ENCODE measurements at regions not wholly inside any gene's neighbourhood (a gene's known extent, or its start where the extent isn't known, plus 50 kb on each side); places are given as distances from the start of the nearest gene placed in this dataset.

GRCh38 chr1:209387969-209388329, 195.6 kb upstream of the CAMK1G start:
- no peak for DNase-seq

GRCh38 chr1:209388358-209388757, 195.2 kb upstream of the CAMK1G start:
- no peak for DNase-seq

GRCh38 chr1:209389258-209389657, 194.3 kb upstream of the CAMK1G start:
- DNase-seq, result no peak

DNA sequence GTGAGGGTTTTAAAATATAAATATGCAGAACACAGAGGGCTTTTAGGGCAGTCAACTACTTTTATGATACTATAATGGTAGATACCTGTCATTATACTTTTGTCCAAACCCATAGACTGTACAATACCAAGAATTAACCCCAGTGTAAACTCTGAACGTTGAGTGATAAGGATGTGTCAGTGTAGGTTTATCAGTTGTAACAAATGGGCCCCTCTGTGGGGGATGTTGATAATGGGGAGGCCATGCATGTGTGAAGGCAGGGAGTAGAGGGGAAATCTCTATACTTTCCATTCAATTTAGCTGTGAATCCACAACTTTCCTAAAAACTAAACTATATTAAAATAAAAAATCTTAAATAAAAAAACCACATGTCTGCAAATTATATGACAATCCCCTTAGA, 193.5 kb upstream of the CAMK1G start:
- no peak for DNase-seq

DNA sequence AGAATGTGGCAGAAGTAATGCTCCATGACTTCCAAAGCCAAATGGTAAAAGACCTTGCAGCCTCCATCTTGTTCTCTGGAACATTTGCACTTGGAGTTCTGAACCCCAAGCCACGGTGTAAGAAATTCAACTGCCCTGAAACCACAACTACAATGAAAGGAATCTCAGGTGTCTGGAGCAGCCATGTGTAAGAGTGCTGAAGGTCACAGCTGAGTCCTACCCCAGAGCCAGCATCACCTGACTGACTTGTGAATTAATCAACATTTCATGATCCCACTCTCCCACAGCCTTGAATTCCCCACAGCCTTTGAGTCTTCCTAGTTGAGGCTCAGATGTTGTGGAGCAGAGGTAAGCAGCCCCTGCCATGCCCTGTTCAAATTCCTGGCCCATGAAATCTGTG, 192.8 kb upstream of the CAMK1G start:
- no peak for DNase-seq

DNA sequence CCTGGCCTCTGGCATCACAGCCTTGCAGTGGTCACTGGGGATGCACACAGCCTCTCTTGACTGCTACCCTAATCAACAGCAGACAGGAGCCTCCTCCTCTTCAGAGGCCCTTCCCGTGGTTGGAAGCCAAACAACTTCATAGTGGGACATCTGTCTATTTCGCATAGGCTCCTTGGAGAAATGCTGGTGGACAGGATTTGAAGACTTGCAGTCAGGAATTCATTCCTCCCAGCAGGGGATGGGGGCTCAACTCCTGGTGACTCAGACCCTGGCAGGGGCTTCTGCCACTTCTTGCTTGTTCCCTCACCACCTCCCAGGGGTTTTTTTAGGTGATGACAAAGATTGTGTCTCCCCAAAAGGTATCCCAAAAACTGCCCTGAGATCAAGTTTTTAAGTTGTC, 191.7 kb upstream of the CAMK1G start:
- DNase-seq, result no peak

DNA sequence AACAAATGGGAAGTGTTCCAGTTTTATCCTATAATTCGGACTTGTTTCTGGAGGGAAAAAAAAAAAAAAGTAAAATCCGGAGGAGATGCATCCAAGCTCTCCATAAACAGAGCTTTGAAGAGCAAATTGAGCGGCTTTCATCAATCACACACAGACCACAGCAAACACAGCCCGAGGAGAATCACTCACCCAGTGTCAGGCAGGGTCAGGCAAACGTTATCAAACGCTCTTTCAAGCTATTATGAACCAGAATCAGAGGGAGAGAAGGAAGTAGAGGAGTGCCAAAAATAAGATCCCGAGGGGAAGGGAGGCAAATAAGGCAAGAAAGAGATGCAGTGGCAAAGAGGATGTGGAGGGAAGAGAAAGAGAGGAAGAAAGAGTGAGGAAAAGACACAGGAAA, 188.3 kb upstream of the CAMK1G start:
- DNase-seq, result no peak

GRCh38 chr1:209397371-209397770, 186.1 kb upstream of the CAMK1G start:
- no peak for DNase-seq

DNA sequence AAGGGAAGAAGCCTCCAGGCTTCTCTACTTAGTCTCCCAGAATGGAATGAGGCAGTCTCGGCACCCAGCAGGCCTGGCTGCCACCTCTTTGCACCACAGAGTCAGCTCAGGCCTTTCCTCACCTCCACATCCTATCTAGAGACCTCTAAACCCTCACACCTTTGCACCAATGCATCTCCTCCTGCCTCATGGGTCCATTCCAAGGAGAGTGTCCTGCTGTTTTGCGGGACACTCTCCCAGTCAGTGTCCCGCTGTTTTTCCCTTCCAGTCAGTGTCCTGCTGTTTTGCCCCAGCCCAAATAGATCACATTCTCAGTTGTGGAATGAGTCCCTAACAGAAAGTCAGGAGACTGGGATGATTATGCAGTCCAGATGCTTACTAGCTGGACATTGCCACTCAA, 185.6 kb upstream of the CAMK1G start:
- DNase-seq, result no peak

DNA sequence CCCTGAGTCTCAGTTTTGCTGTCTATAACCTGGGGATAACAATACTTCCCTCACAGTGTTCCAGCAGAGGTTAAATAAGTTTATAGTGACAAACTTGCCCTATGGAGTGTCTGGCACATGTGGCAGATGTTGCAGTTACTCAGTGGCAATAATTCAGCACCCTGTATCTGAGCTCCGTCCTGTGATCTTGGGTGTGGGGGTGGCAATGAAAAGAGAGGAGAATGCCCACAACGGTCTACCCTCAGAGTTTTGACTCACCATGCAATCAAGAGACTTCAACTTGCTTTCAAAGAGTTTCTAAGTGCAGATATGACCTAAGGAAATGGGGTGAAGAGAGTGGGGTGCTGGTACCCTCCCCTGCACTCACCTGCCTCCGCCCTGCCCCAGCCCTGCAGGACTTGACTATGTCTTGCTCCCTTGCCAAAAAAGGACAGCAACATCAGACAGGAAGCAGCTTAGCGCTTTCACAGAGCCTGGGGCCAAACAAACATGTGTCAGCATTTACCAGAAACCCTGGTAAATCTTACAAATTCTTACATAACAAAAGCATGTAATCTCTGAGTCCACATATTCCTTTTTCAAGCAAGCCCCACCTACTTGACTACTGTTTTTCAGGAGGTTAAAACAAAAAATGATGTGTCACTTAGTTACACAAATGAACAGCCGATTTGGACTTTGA, 185.1 kb upstream of the CAMK1G start:
- DNase-seq, result peak; percentile 26

- no peak for DNase-seq
Observed at GRCh38 chr1:209399800-209400199, 183.7 kb upstream of the CAMK1G start.

DNA sequence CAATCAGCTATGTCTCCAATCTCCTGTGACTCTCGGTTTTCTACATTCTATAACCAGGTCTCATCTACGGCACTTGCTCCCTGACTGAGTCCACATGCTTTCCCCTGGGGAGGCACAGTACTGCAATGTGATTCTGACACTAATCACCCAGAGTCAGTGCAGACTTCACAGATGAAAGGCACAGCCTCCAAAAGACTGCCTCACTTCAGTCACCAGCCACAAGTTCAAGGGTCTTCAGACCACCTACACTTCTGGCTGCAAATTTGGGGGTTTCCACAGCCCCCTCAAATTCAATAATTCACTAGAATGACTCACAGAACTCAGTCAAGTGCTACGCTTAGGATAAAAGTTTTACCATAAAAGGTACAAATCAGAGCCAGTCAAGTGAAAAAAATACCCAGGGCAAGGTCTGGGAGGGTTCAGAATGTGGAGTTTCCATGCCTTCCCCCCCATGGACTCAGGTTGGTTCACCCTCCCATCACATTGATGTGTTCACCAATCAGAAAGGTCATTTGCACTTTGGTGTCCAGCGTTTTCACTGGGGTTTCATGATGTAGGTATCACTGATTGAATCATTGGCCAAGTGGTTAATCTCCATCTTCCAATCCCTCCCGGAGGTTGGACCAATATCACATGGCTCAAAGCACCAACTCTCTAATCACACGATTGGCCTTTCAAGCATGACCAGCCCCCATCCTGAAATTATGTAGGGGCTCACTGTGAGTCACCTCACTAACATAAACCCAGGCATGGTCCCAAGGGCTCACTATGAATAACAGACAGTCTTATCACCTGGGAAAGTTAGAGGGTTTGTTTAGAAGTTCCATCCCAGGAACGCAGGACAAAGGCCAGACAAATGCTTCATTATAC, 182.9 kb upstream of the CAMK1G start:
- no peak for DNase-seq

DNA sequence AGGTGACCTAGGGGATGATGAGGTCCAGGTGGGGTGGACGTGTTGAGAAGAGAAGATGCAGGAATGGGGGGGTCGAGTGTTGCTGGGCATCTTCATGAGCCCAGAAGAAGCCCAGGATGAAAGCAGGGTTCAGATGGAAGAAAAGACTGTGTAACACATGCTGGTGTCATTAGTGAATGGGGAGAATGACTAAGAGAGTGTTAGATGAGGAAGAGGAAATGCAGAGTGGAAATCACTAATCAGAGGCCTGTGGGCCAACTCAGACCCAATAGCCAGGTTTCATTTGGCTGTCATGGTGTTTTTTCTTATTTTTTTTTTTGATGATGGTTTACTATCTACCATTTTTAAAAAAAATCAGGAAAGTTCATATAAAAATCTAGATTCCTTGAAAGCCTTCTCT, 180.8 kb upstream of the CAMK1G start:
- DNase-seq, result no peak

DNA sequence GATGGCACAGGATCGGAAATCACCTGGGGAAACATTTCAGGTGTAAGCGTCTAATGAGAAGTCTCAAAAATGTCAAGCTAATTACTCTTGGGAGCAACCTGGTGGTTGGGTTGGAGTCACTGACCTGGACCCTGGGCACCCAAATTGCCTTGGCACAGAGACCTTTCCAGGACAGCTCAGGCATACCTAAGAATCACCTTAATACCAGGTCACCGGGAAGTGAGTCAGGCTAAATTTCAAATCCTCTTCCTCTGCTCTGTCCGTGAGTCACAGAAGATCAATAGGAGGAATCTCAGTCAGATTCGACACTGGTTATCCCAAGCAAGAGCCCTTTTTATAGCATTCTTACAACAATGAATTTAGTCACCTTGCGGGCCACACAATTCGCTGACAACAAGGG, 179.6 kb upstream of the CAMK1G start:
- DNase-seq, result no peak

- no peak for DNase-seq
Observed at GRCh38 chr1:209404577-209404976, 178.9 kb upstream of the CAMK1G start.

DNA sequence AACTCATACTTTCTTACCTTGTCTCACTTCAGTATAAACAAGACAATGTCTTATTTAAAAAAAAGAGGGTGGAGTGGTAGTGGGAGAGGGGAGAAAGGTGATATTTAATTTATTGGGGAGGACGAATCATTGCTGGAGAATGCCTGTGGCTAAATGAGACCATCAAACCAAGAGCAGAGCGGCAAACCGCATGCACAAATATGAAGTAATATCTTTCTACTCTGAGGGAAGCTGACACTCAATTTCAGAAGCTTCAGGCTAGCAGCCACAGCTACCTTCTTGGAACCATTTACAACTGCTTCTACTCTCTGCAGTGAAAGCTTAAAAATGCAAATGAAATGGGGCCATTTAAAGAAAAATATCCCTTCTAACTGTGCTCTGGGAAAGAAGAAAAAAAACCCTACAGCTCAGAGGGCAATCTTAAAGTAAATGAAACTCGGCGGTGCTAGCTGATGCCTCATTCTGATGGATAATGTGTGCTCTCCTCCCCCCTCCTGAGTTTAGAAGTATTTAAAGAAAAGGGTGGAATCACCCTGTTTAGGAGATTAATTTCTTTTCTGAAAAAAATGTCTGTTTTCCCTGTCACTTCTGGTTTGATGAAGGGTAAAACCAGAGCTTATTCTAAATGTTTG, 178.2 kb upstream of the CAMK1G start:
- DNase-seq, result no peak

DNA sequence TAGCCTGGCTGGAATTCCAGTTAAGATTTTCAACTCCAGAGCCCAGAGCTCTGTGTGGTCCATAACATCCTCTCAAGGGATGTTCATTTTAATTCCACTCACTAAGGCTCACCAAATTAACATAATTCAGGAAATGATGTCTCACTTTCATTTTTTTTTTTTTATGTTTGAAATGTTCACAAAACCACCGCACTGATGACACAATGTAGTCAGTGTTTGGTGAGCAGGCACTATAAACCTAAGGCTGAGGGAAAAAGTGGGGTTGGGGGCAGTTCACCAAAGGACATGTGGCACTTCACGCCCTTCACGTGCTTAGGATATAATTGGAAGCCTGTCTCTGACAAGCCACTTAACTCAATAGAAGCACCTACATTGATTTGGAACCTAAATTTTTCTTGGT, 177.3 kb upstream of the CAMK1G start:
- DNase-seq, result no peak

DNA sequence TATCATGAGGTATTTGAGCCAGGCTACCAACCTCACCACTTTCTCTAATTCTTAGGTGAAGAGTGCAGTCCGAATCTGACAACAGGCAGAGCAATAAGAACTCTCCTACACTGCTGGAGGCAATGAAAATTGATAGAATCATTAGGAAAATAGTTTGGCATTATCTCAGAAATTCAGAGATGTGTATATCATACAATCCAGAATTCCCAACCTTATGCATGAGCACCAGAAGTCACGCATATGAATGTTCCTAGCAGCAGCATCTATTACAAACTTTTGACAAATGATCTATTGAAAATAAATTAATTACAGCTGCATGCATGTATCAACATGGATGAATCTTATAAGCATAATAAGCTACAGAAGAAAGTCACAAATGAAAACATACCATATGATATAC, 176.9 kb upstream of the CAMK1G start:
- no peak for DNase-seq

DNA sequence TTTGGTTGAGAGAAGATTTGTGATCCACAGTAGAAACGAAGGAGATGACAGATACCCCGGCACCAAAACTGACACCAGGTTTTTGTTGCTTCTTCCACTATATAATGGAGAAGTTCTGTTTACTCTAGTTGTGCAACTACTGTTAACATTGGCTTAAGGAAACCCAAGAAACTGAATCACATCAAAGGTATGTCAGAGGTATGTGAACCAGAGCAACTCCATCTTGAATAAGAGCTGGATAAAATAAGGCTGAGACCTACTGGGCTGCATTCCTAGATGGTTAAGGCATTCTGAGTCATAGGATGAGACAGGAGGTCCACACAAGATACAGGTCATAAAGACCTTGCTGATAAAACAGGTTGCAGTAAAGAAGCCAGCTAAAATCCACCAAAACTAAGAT, 173.7 kb upstream of the CAMK1G start:
- no peak for DNase-seq

- peak; percentile 59 for DNase-seq
Observed at GRCh38 chr1:209411491-209411929, 172.0 kb upstream of the CAMK1G start.

GRCh38 chr1:209412036-209412435, 171.5 kb upstream of the CAMK1G start:
- DNase-seq, result no peak

GRCh38 chr1:209412566-209412965, 170.9 kb upstream of the CAMK1G start:
- DNase-seq, result no peak

- no peak for DNase-seq
Observed at GRCh38 chr1:209413062-209413461, 170.5 kb upstream of the CAMK1G start.

DNA sequence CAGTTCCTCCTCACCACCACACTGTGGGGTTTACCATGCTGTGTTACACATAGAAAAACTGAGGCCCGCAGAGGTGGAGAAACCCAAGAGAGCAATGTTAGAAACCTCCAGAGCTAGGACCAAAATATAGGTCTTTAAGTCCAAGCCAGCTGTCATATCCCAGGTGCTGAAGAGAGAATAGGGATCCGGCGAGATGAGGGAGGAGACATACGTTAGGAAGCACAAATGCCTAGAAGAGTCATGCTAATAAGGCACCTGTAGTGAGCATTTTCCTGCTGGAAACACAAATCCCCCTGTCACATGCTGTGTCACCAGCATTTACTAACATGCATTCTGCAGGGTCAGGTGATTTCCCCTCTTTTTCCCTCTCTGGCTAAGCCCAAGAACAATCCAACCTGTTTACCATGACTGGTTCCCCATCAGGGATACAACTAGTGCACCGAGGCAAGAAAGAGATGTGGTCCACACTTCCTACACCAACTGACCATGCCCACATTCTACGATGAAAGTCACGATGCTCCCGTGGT, 168.6 kb upstream of the CAMK1G start:
- no peak for DNase-seq
